Tibial nerve (tissue), 4 donors: ENCODE measurements at regions not wholly inside any gene's neighbourhood (a gene's known extent, or its start where the extent isn't known, plus 50 kb on each side); places are given as distances from the start of the nearest gene placed in this dataset.

Experiments
- DNase-seq, 2 donors: peaks; one replicate each; pipeline ENCODE4 v3.0.0-alpha.2; 2019; ENCODE audit warnings: low spot score in 2 of 2
- H3K27ac ChIP-seq, 4 donors: fragments of 200-600 bp; sonication (generic) in 3 of 4; one replicate each; pipeline ENCODE4 v1.5.1; 2017 to 2019; ENCODE audit warnings: mild to moderate bottlenecking in 1 of 4
- H3K27me3 ChIP-seq, 2 donors: fragments of 200-600 bp; sonication (generic) in 1 of 2; one replicate each; pipeline versions ENCODE4 v1.5.1 to v1.6.0; 2017 to 2019
- H3K36me3 ChIP-seq, 3 donors: fragments of 200-600 bp; sonication (generic); one replicate each; pipeline ENCODE4 v1.5.1; 2018 to 2019
- H3K4me1 ChIP-seq, 4 donors: fragments of 200-600 bp; sonication (generic) in 3 of 4; one replicate each; pipeline ENCODE4 v1.5.1; 2017 to 2019
- H3K4me3 ChIP-seq, 4 donors: fragments of 200-600 bp; sonication (generic) in 3 of 4; one replicate each; pipeline ENCODE4 v1.5.1; 2017 to 2019; ENCODE audit warnings: mild to moderate bottlenecking in 1 of 4, moderate library complexity in 1 of 4
- H3K9me3 ChIP-seq, 4 donors: fragments of 200-600 bp; sonication (generic) in 3 of 4; one replicate each; pipeline ENCODE4 v1.5.1; 2017 to 2019
- EP300 ChIP-seq, 2 donors: sonication (generic); formaldehyde crosslinking; IDR thresholded peaks; one replicate each; pipeline ENCODE4 v1.6.1; 2017; ENCODE audit warnings: antibody characterized with exemption in 2 of 2, mild to moderate bottlenecking in 1 of 2
- POLR2A ChIP-seq, 2 donors: fragments of 450-650 bp; IDR thresholded peaks; one replicate each; pipeline ENCODE4 v1.6.1; 2017; ENCODE audit warnings: antibody characterized with exemption in 2 of 2, mild to moderate bottlenecking in 2 of 2, moderate library complexity in 2 of 2
- WGBS, 2 donors: methylation state at CpG; one replicate each; pipeline ENCODE4 v1.1.5; 2018; 5-methylcytosine and 5-hydroxymethylcytosine counted together
- TF ChIP-seq, protein P1 (sequence below), 5 experiments: fragments of 200-600 bp in 3 of 5; fragments of 450-650 bp in 2 of 5; sonication (generic) in 3 of 5; IDR thresholded peaks; one replicate each; pipeline ENCODE4 v1.5.1; 2016 to 2019; ENCODE audit warnings: antibody characterized with exemption in 5 of 5, mild to moderate bottlenecking in 3 of 5, moderate library complexity in 2 of 5

DNA sequence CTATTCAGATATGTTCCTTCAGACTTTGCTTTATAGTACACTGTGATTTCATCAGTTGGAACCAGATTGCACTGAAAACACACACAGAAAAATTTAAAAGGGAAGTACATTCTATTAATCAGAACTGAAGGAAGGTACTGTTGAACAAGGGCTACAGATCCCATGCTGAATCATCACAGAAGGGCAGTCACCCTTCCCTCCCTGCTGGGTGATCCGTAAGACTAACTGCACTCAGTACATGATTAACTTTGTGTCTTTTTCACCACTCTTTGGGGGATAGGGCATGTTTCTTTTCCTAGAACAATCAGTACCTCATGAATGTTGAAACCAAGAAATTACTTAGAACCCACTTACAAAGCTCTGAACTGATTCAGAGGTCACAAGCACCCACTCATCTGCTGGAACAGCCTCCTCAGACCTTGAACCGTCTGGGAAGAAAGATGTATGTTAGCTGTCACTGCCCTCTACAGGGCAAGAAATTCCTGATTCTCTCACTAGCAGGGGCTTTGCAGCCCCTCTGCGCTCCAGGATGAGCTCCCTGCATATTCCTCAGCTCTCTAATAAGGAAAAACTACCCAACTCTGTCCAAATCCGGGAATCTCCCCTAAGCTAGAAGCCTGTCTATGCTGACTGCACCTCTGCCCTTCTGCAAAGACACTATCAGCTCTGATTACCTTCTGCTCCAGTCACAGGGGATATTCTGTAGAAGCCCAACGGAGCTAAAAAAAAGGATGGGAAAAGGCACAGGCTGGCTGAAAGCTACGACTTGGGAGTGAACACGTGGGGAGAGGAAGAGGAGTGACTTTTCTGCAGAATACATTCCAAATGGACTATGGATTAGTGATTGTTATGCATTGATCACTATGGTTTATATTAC is 51.0 kb downstream of the IARS1 start:
- peak in 1 of 2 donors; percentile 9 for DNase-seq
- H3K4me1 ChIP-seq: peaks cover 0 to 3% (median 0%) of the 10 kb centered on the region in 4 donors
- peaks cover 0 to 99% (median 21%) of the 10 kb centered on the region in 3 donors for H3K36me3 ChIP-seq
- TF ChIP-seq EP300 (IDR thresholded peaks at IDR 0.05) (peak in 1 of 2 donors; percentile 23), POLR2A (IDR thresholded peaks at IDR 0.05) (no peak)
- TF ChIP-seq, protein P1, sequence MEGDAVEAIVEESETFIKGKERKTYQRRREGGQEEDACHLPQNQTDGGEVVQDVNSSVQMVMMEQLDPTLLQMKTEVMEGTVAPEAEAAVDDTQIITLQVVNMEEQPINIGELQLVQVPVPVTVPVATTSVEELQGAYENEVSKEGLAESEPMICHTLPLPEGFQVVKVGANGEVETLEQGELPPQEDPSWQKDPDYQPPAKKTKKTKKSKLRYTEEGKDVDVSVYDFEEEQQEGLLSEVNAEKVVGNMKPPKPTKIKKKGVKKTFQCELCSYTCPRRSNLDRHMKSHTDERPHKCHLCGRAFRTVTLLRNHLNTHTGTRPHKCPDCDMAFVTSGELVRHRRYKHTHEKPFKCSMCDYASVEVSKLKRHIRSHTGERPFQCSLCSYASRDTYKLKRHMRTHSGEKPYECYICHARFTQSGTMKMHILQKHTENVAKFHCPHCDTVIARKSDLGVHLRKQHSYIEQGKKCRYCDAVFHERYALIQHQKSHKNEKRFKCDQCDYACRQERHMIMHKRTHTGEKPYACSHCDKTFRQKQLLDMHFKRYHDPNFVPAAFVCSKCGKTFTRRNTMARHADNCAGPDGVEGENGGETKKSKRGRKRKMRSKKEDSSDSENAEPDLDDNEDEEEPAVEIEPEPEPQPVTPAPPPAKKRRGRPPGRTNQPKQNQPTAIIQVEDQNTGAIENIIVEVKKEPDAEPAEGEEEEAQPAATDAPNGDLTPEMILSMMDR (IDR thresholded peaks at IDR 0.05): peak; percentile 20 to 56 (median 45)
- H3K4me3 ChIP-seq: no peak overlapping the region
- WGBS, 2 donors: 51 to 53% methylated on average over 7 of the region's 7 CpGs
- H3K9me3 ChIP-seq: no peaks in the 10 kb centered on the region
- H3K27ac ChIP-seq: peak overlapping the region in 2 of 4 donors; percentile 66 to 83
- H3K27me3 ChIP-seq: no peaks in the 10 kb centered on the region

DNA sequence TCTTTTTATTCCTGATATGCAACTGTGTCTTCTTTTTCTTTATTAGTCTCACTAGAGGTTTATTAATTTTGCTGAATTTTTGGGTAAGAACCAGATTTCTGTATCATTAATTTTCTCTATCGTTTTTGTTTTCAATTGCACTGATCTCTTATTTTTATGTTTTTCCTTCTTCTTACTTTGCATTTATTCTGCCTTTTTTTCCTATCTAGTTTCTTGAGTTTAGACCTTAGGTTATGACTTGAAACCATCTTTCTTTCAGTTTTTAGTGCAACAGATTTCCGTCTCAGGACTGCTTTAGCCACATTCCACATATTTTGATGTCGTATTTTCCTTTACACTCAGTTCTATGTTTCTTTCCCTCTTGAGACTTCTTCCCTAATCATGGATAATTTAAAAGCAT is 56.6 kb downstream of the IARS1 start:
- 92 to 93% methylated on average over 3 of the region's 3 CpGs for WGBS, 2 donors
- Histone ChIP-seq H3K27ac (no peak overlapping the region), H3K4me1 (no peaks in the 10 kb centered on the region), H3K9me3 (no peaks in the 10 kb centered on the region), H3K4me3 (no peak overlapping the region), H3K36me3 (peaks cover 0 to 80% (median 8%) of the 10 kb centered on the region in 3 donors), H3K27me3 (no peaks in the 10 kb centered on the region)
- no peak for DNase-seq
- TF ChIP-seq POLR2A (IDR thresholded peaks at IDR 0.05) (no peak), EP300 (IDR thresholded peaks at IDR 0.05) (no peak)
- TF ChIP-seq, protein P1 (IDR thresholded peaks at IDR 0.05): no peak

DNA sequence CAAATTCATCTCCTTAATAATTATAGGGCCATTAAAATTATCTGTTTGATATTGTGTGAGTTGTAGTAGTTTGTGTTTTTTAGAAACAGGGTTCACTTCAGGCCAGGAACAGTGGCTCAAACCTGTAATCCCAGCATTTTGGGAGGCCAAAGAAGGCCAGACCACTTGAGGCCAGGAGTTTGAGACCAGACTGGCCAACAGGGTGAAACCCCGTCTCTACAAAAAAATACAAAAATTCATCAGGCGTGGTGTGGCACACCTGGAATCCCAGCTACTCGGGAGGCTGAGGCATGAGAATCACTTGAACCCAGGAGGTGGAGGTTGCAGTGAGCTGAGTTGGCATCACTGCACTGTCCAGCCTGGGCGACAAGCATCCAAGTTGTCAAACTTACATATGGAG is 57.0 kb downstream of the IARS1 start:
- no peak for TF ChIP-seq EP300 (IDR thresholded peaks at IDR 0.05)
- TF ChIP-seq POLR2A (IDR thresholded peaks at IDR 0.05): no peak
- Histone ChIP-seq H3K27me3 (no peaks in the 10 kb centered on the region), H3K27ac (no peak overlapping the region), H3K9me3 (no peaks in the 10 kb centered on the region), H3K4me3 (no peak overlapping the region), H3K36me3 (peaks cover 0 to 76% (median 8%) of the 10 kb centered on the region in 3 donors), H3K4me1 (no peaks in the 10 kb centered on the region)
- no peak for DNase-seq
- WGBS, 2 donors: 86 to 96% methylated on average over 4 of the region's 4 CpGs

DNA sequence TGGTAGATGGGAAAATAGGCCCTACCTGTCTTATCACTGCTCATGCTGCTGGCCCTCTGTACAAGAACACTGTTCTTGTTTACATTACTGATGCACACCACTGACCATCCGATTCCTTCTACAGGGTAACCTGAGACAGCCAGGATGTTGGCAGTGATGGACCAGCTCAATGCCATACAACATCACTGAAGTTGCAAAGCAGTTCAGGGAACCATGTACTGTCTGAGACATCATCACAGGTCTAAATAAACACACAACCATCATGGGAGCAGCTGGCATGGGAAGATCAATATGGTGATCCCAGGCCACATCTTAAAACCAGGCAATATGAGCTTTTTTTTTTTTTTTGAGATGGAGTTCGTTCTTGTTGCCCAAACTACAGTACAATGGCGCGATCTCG is 59.0 kb downstream of the IARS1 start:
- no peak overlapping the region for H3K4me3 ChIP-seq
- TF ChIP-seq POLR2A (IDR thresholded peaks at IDR 0.05): no peak
- TF ChIP-seq EP300 (IDR thresholded peaks at IDR 0.05): no peak
- TF ChIP-seq, protein P1 (IDR thresholded peaks at IDR 0.05): no peak
- DNase-seq: no peak
- H3K9me3 ChIP-seq: no peaks in the 10 kb centered on the region
- H3K4me1 ChIP-seq: no peaks in the 10 kb centered on the region
- 87 to 95% methylated on average over 5 of the region's 5 CpGs for WGBS, 2 donors
- H3K36me3 ChIP-seq: peaks cover 0 to 73% (median 8%) of the 10 kb centered on the region in 3 donors
- H3K27ac ChIP-seq: no peak overlapping the region
- no peaks in the 10 kb centered on the region for H3K27me3 ChIP-seq

DNA sequence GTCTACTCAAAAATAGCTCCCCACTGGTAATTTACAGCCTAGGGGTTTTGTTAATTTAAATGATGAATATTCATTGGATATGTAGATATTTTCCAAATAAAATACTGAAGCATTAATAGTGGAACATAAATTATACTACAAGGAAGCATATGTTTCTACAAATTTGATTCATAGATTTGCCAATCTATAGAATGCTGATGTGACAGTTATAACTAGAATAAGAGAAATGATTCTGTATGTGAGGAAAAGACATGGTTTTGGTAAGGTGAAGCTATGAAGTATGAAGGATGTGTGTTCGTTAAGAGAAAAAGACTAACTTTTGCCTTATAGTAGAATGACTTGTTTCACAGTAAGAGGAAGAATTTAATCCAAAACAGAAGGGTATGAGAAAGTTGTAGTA is 61.3 kb downstream of the IARS1 start:
- H3K36me3 ChIP-seq: peaks cover 3 to 75% (median 5%) of the 10 kb centered on the region in 3 donors

More for the DNA sequence above, 61.3 kb downstream of the IARS1 start:
- H3K27ac ChIP-seq: no peak overlapping the region
- peaks cover 0 to 3% (median 0%) of the 10 kb centered on the region in 4 donors for H3K9me3 ChIP-seq
- no peaks in the 10 kb centered on the region for H3K4me1 ChIP-seq
- no peaks in the 10 kb centered on the region for H3K27me3 ChIP-seq
- 78 to 89% methylated on average over 1 of the region's 1 CpG for WGBS, 2 donors
- no peak overlapping the region for H3K4me3 ChIP-seq
- no peak for DNase-seq
- TF ChIP-seq POLR2A (IDR thresholded peaks at IDR 0.05) (no peak), EP300 (IDR thresholded peaks at IDR 0.05) (no peak)
- TF ChIP-seq, protein P1 (IDR thresholded peaks at IDR 0.05): no peak
